ENCODE measurements at regions not wholly inside any gene's neighbourhood (a gene's known extent, or its start where the extent isn't known, plus 50 kb on each side); places are given as distances from the start of the nearest gene placed in this dataset.

DNA sequence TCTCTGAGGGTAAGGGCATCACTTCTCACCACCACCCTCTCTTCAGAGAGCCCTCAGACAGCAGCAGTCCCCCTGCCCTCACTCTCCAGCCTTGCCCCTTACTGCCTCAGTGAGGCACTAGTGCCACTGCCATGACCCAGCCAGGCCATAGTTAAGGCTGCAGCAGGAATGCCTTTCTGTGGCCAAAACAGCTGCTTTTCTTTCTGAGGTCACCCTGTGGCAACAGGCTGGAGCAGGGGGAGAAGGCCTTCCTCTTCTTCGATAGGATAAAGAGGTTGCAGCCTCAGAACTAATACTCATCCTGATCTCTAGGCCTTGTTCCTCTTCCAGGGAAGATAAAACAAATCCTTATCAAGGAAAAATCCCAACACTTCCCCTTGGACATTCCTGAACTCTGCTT, 56.8 kb upstream of the ECI2 start:
- Histone ChIP-seq H3K27me3 (no peaks in the 10 kb centered on the region), H3K27ac (no peak overlapping the region), H3K9me3 (no peaks in the 10 kb centered on the region), H3K4me3 (no peak overlapping the region), H3K4me1 (no peaks in the 10 kb centered on the region), H3K36me3 (no peaks in the 10 kb centered on the region)
- WGBS, 2 donors (ENCODE audit: low coverage in 1 of 2), result 67% methylated on average over 1 of the region's 1 CpG; no CpG with 5 or more reads in 1 of the 2 donors
- TF ChIP-seq, protein P1, sequence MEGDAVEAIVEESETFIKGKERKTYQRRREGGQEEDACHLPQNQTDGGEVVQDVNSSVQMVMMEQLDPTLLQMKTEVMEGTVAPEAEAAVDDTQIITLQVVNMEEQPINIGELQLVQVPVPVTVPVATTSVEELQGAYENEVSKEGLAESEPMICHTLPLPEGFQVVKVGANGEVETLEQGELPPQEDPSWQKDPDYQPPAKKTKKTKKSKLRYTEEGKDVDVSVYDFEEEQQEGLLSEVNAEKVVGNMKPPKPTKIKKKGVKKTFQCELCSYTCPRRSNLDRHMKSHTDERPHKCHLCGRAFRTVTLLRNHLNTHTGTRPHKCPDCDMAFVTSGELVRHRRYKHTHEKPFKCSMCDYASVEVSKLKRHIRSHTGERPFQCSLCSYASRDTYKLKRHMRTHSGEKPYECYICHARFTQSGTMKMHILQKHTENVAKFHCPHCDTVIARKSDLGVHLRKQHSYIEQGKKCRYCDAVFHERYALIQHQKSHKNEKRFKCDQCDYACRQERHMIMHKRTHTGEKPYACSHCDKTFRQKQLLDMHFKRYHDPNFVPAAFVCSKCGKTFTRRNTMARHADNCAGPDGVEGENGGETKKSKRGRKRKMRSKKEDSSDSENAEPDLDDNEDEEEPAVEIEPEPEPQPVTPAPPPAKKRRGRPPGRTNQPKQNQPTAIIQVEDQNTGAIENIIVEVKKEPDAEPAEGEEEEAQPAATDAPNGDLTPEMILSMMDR (IDR thresholded peaks at IDR 0.05), result no peak
- no peak for TF ChIP-seq POLR2A (IDR thresholded peaks at IDR 0.05)
- TF ChIP-seq POLR2AphosphoS5 (IDR thresholded peaks at IDR 0.05), result no peak
- TF ChIP-seq EP300 (IDR thresholded peaks at IDR 0.05), result no peak
- no peak for ATAC-seq

DNA sequence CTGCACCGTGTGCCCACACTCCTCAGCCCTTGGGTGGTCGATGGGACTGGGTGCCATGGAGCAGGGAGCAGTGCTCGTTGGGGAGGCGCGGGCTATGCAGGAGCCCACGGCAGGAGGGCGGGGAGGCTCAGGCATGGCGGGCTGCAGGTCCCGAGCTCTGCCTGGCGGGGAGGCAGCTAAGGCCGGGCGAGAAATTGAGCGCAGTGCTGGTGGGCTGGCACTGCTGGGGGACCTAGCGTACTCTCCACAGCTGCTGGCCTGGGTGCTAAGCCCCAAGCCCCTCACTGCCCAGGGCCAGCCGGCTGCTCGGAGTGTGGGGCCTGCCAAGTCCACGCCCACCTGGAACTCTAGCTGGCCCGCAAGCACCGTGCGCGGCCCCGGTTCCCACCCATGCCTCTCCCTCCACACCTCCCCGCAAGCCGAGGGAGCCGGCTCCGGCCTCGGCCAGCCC, 55.9 kb upstream of the ECI2 start:
- no peaks in the 10 kb centered on the region for H3K36me3 ChIP-seq
- TF ChIP-seq, protein P1 (IDR thresholded peaks at IDR 0.05), result no peak
- TF ChIP-seq POLR2A (IDR thresholded peaks at IDR 0.05) (no peak), EP300 (IDR thresholded peaks at IDR 0.05) (no peak), POLR2AphosphoS5 (IDR thresholded peaks at IDR 0.05) (no peak)
- no peaks in the 10 kb centered on the region for H3K9me3 ChIP-seq
- no peak for ATAC-seq
- 100% methylated on average over 2 of the region's 27 CpGs; no CpG with 5 or more reads in 1 of the 2 donors for WGBS, 2 donors (ENCODE audit: low coverage in 1 of 2)
- H3K27me3 ChIP-seq, result no peaks in the 10 kb centered on the region
- H3K4me3 ChIP-seq, result no peak overlapping the region
- no peak overlapping the region for H3K27ac ChIP-seq
- no peaks in the 10 kb centered on the region for H3K4me1 ChIP-seq

DNA sequence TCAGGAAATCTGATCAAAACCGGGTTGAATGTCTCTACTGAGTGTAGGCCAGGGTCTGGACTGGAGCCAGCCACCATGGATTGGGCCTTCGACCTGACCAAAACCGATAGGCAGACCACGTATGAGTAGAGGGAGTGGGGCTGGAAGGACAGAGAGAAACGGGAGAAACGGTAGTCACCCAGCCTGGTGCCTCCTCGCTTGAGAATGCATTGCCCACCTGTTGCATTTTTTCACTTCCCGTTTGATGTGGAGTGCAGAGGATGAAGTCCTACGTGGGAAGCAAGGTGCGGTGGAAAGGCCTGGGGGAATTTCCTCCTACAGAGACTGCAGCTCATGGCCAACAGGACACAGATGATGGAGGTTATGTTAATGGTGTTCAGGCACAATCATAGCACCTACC, 53.9 kb upstream of the ECI2 start:
- Histone ChIP-seq H3K4me1 (no peaks in the 10 kb centered on the region), H3K27ac (no peak overlapping the region), H3K9me3 (no peaks in the 10 kb centered on the region), H3K4me3 (no peak overlapping the region), H3K36me3 (no peaks in the 10 kb centered on the region), H3K27me3 (no peaks in the 10 kb centered on the region)
- WGBS, 2 donors (ENCODE audit: low coverage in 1 of 2), result 91% methylated on average over 9 of the region's 10 CpGs; no CpG with 5 or more reads in 1 of the 2 donors
- ATAC-seq, result no peak
- no peak for TF ChIP-seq EP300 (IDR thresholded peaks at IDR 0.05)
- no peak for TF ChIP-seq POLR2AphosphoS5 (IDR thresholded peaks at IDR 0.05)
- TF ChIP-seq POLR2A (IDR thresholded peaks at IDR 0.05), result no peak
- TF ChIP-seq, protein P1 (IDR thresholded peaks at IDR 0.05), result no peak

DNA sequence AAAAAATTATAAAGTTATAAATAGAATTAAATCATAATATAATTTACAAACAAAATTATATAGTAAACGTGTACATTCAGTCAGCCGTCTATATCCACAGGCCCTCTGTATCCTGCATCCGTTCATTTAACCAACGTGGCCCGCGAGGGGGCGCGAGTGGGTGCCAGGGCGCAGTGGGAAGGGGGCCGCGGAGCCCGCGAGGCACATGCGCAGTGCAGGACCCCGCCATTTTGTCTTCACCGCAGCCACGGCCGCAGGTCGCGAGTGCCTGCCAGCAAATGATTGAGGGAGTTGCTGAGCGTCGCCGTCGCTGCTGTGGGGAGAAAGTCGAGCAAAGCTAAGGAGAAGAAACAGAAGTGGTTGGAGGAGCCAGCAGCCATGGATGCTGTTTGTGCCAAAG, 53.4 kb upstream of the ECI2 start:
- ATAC-seq, result no peak
- TF ChIP-seq, protein P1 (IDR thresholded peaks at IDR 0.05), result no peak
- TF ChIP-seq EP300 (IDR thresholded peaks at IDR 0.05), result no peak
- no peak for TF ChIP-seq POLR2A (IDR thresholded peaks at IDR 0.05)
- no peak for TF ChIP-seq POLR2AphosphoS5 (IDR thresholded peaks at IDR 0.05)
- Histone ChIP-seq H3K36me3 (no peaks in the 10 kb centered on the region), H3K4me1 (no peaks in the 10 kb centered on the region), H3K27me3 (no peaks in the 10 kb centered on the region), H3K4me3 (no peak overlapping the region), H3K27ac (no peak overlapping the region), H3K9me3 (no peaks in the 10 kb centered on the region)
- 81 to 92% methylated on average over 2 to 14 of the region's 25 CpGs for WGBS, 2 donors (ENCODE audit: low coverage in 1 of 2)

DNA sequence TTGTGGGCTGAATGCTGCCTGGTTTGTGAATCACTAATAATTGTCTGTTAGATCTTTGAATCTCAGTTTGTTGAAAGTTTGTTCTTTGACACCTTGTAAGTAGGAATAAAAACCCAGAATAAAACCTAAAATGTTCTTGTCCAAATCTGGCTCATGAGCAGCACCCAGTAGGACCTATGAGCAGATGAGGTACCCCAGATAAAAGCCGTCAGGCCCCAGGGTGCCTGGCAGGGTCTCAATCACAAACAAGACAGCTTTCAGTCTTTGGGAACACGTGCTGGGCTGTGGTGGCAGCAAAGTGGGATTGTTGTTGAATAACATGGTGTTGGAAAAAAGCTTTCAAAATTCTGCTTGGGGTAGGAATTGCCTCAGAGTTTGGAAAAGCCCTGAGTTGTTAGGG, 52.1 kb upstream of the ECI2 start:
- Histone ChIP-seq H3K9me3 (no peaks in the 10 kb centered on the region), H3K4me3 (no peak overlapping the region), H3K4me1 (no peaks in the 10 kb centered on the region), H3K36me3 (no peaks in the 10 kb centered on the region), H3K27me3 (no peaks in the 10 kb centered on the region), H3K27ac (no peak overlapping the region)
- TF ChIP-seq POLR2AphosphoS5 (IDR thresholded peaks at IDR 0.05) (no peak), EP300 (IDR thresholded peaks at IDR 0.05) (no peak), POLR2A (IDR thresholded peaks at IDR 0.05) (no peak)
- TF ChIP-seq, protein P1 (IDR thresholded peaks at IDR 0.05), result no peak
- ATAC-seq, result no peak
- WGBS, 2 donors (ENCODE audit: low coverage in 1 of 2), result 79 to 85% methylated on average over 2 of the region's 2 CpGs

Data from gastroesophageal sphincter (tissue), 4 donors.